K562 (cell line): ENCODE measurements at regions not wholly inside any gene's neighbourhood (a gene's known extent, or its start where the extent isn't known, plus 50 kb on each side); places are given as distances from the start of the nearest gene placed in this dataset.
A peak's percentile ranks its signal among the peaks of the same experiment; 100 is the strongest.

ENCODE experiments used
- ATAC-seq: fragments of 200-7000 bp; cut with Tn5 transposase; 3 replicates; pipeline ENCODE4 v1.9.1; 2020; ENCODE audit warnings: moderate library complexity
- BruUV-seq: library from RNA; stranded (reverse); fragments of 400-500 nt; replicated peaks from 2 replicates; lab custom pipeline; 2021; lab: Mats Ljungman, UMichigan
- CTCF ChIA-PET: fragments of 300-600 bp; formaldehyde crosslinking; extraction: SDS; loops from one replicate; lab custom pipeline; 2021; ENCODE audit warnings: low intra/inter-chr PET ratio; lab: Yijun Ruan, JAX
- POLR2A ChIA-PET: fragments of 300-600, 350-650 bp; sonication (Branson Sonifier 250); formaldehyde crosslinking; extraction: SDS; loops from one replicate; lab custom pipeline; 2021; ENCODE audit warnings: antibody characterized with exemption, inconsistent platforms; lab: Yijun Ruan, JAX
- DNase-seq, 4 experiments: peaks; one replicate each; pipeline versions ENCODE4 v3.0.0 to v3.0.0-alpha.2; 2011 to 2018; ENCODE audit warnings: low spot score in 3 of 4, mixed read lengths in 3 of 4; ENCODE audit errors: extremely low read depth in 1 of 4
- FAIRE-seq: peaks from 2 replicates; lab custom pipeline; 2011; peaks lifted over from hg19 to GRCh38; lab: Jason Lieb, UNC
- H2AFZ ChIP-seq: 2 replicates; pipeline ENCODE4 v1.6.0; 2011; ENCODE audit warnings: low read depth, low read length, control low read depth, inconsistent platforms
- H3K27ac ChIP-seq: fragments of 200-600 bp; 3 replicates; pipeline ENCODE4 v1.8.0; 2011; ENCODE audit warnings: low read depth, mild to moderate bottlenecking, control low read depth, inconsistent platforms, low read length, moderate library complexity, mixed read lengths; ENCODE audit errors: extremely low read depth
- H3K27me3 ChIP-seq, 2 experiments: fragments of 300-600 bp in 1 of 2; 2 replicates in 1 of 2; 3 replicates in 1 of 2; pipeline versions ENCODE4 v1.6.0 to v1.8.0; 2011; ENCODE audit warnings: inconsistent platforms in 2 of 2, low read length in 2 of 2, mild to moderate bottlenecking in 1 of 2, mixed read lengths in 1 of 2, moderate library complexity in 1 of 2; ENCODE audit not compliant: control insufficient read depth in 2 of 2, insufficient read depth in 2 of 2
- H3K36me3 ChIP-seq: fragments of 300-600 bp; 3 replicates; pipeline ENCODE4 v1.8.0; 2011; ENCODE audit warnings: mild to moderate bottlenecking, low read length, inconsistent platforms; ENCODE audit not compliant: control insufficient read depth, insufficient read depth
- H3K4me1 ChIP-seq, 2 experiments: fragments of 200-600 bp in 1 of 2; replicated peaks in 1 of 2; 2 replicates in 1 of 2; 3 replicates in 1 of 2; pipeline versions ENCODE4 v1.5.1 to v1.8.0; 2011; ENCODE audit warnings: inconsistent platforms in 2 of 2, low read length in 2 of 2, mild to moderate bottlenecking in 1 of 2, mixed read lengths in 1 of 2, moderate library complexity in 1 of 2; ENCODE audit not compliant: control insufficient read depth in 2 of 2, insufficient read depth in 2 of 2
- H3K4me2 ChIP-seq: 2 replicates; pipeline ENCODE4 v1.6.1; 2011; ENCODE audit warnings: low read length, control low read depth, inconsistent platforms, mixed read lengths; ENCODE audit not compliant: insufficient read depth
- H3K4me3 ChIP-seq: fragments of 200-600 bp; sonication (generic), shearing (Covaris generic); 2 replicates; pipeline ENCODE4 v1.5.1; 2016; ENCODE audit warnings: control low read depth, inconsistent platforms
- H3K79me2 ChIP-seq: fragments of 200-600 bp; 3 replicates; pipeline ENCODE4 v1.8.0; 2011; ENCODE audit warnings: low read length, inconsistent platforms; ENCODE audit not compliant: control insufficient read depth, insufficient read depth
- H3K9ac ChIP-seq, 2 experiments: 2 replicates each; pipeline versions ENCODE4 v1.6.0 to v1.6.1; 2011; ENCODE audit warnings: low read depth in 2 of 2, low read length in 2 of 2, control low read depth in 1 of 2, inconsistent platforms in 1 of 2, mild to moderate bottlenecking in 1 of 2, mixed read lengths in 1 of 2; ENCODE audit not compliant: insufficient read depth in 1 of 2
- H3K9me1 ChIP-seq: one replicate; pipeline ENCODE4 v1.6.0; 2011; ENCODE audit warnings: inconsistent platforms, mild to moderate bottlenecking, low read length, moderate library complexity; ENCODE audit not compliant: control insufficient read depth, insufficient read depth
- H3K9me3 ChIP-seq: replicated peaks from 2 replicates; pipeline ENCODE4 v1.5.1; 2011; ENCODE audit warnings: low read depth, low read length, inconsistent platforms; ENCODE audit not compliant: control insufficient read depth, insufficient read depth
- H4K20me1 ChIP-seq: replicated peaks from 2 replicates; pipeline ENCODE4 v1.6.1; 2011; ENCODE audit warnings: low read length, inconsistent platforms, mixed read lengths; ENCODE audit not compliant: control insufficient read depth, insufficient read depth
- ARNT ChIP-seq, 2 experiments: fragments of 450-650 bp; IDR thresholded peaks; 2 replicates each; pipeline ENCODE4 v1.6.1; 2016; ENCODE audit warnings: mild to moderate bottlenecking in 1 of 2
- CC2D1A ChIP-seq: fragments of 450-650 bp; IDR thresholded peaks from 2 replicates; pipeline ENCODE4 v1.6.1; 2017; ENCODE audit warnings: mild to moderate bottlenecking
- CHD7 ChIP-seq: fragments of 200-600 bp; sonication (generic); IDR thresholded peaks from one replicate; pipeline ENCODE4 v1.6.1; 2012; ENCODE audit warnings: mild to moderate bottlenecking, low read depth, low read length, inconsistent platforms
- ELF2 ChIP-seq: fragments of 250-450 bp; sonication (Bioruptor Pico); IDR thresholded peaks from 2 replicates; pipeline ENCODE4 v1.5.0; 2021; ENCODE audit warnings: mild to moderate bottlenecking
- MEF2A ChIP-seq: IDR thresholded peaks from 2 replicates; pipeline ENCODE4 v1.6.1; 2011; ENCODE audit warnings: low read depth, mild to moderate bottlenecking, low read length, moderate library complexity; ENCODE audit not compliant: control insufficient read depth
- NRF1 ChIP-seq, 2 experiments: fragments of 450-650 bp; IDR thresholded peaks in 1 of 2; conservative IDR thresholded peaks in 1 of 2; 2 replicates each; pipeline ENCODE4 v1.6.1; 2014; ENCODE audit warnings: mild to moderate bottlenecking in 2 of 2
- SRSF1 ChIP-seq: fragments of 200-400 bp; formaldehyde crosslinking; IDR thresholded peaks from 2 replicates; pipeline ENCODE4 v1.6.1; 2017; ENCODE audit warnings: mild to moderate bottlenecking, low read depth, low read length, moderate library complexity
- SRSF7 ChIP-seq: fragments of 200-400 bp; formaldehyde crosslinking; optimal IDR thresholded peaks from 2 replicates; pipeline ENCODE3; 2017; ENCODE audit warnings: mild to moderate bottlenecking, low read depth, low read length
- TRIM24 ChIP-seq, 2 experiments: fragments of 450-650 bp; IDR thresholded peaks; 2 replicates each; pipeline ENCODE4 v1.6.1; 2016
- YBX1 ChIP-seq: fragments of 450-650 bp; IDR thresholded peaks from 2 replicates; pipeline ENCODE4 v1.7.1; 2016; ENCODE audit warnings: mild to moderate bottlenecking
- ZBTB12 ChIP-seq: fragments of 250-450 bp; sonication (Bioruptor Pico); IDR thresholded peaks from 2 replicates; pipeline ENCODE4 v1.4.0; 2020
- ZNF75A ChIP-seq: fragments of 450-650 bp; formaldehyde crosslinking; IDR thresholded peaks from 2 replicates; pipeline ENCODE4 v1.4.0; 2020; ENCODE audit warnings: mild to moderate bottlenecking
- WGBS: fragments of 100-300 bp; shearing (Covaris generic); methylation state at CpG from one replicate; pipeline ENCODE4 v1.1.6; 2016; ENCODE audit warnings: low coverage, mixed read lengths; ENCODE audit not compliant: insufficient coverage; ENCODE audit errors: missing lambda C conversion rate; 5-methylcytosine and 5-hydroxymethylcytosine counted together
- in situ Hi-C: fragments of 300-500 bp; cut with MboI; formaldehyde crosslinking; loops from 4 replicates; pipeline ENCODE4 v1.15.0; 2018; ENCODE audit warnings: inconsistent platforms, mixed read lengths
- intact Hi-C: fragments of 100-400 bp; cut with micrococcal nuclease; formaldehyde crosslinking; loops from 2 replicates; pipeline ENCODE4 v1.14.2; 2022

- TF ChIP-seq SRSF7 (no peak), CC2D1A (no peak), ELF2 (CRISPR knock-in tag) (no peak)
These were observed 2224.0 kb upstream of the AGA start (continued) for GRCh38 chr4:179666226-179666625.

GRCh38 chr4:179671609-179672008, 2229.4 kb upstream of the AGA start:
- H3K4me3 ChIP-seq, result no peak overlapping the region
- no peaks in the 10 kb centered on the region for H3K9me1 ChIP-seq
- FAIRE-seq (no peak), ATAC-seq (no peak), DNase-seq (no peak)
- 0% methylated on average over 2 of the region's 2 CpGs for WGBS
- no peaks in the 10 kb centered on the region for H3K79me2 ChIP-seq
- intact Hi-C loops, result no loop called here
- H3K4me1 ChIP-seq, result no peaks in the 10 kb centered on the region
- no peak overlapping the region for H3K27ac ChIP-seq
- no peaks in the 10 kb centered on the region for H3K9me3 ChIP-seq
- in situ Hi-C loops, result no loop called here
- H3K27me3 ChIP-seq, result no peaks in the 10 kb centered on the region
- no peak overlapping the region for H3K9ac ChIP-seq
- no peak overlapping the region for H2AFZ ChIP-seq
- H3K36me3 ChIP-seq, result no peaks in the 10 kb centered on the region
- BruUV-seq, result no TSS peak
- H4K20me1 ChIP-seq, result no peaks in the 10 kb centered on the region
- CTCF ChIA-PET, result no interaction called here
- H3K4me2 ChIP-seq, result no peak overlapping the region
- POLR2A ChIA-PET, result no interaction called here
- TF ChIP-seq ARNT (IDR thresholded peaks at IDR 0.05) (no peak), YBX1 (no peak), MEF2A (peak; percentile 60; the same call in 1 of the 2 replicates), ZBTB12 (CRISPR knock-in tag) (no peak), ZNF75A (CRISPR knock-in tag) (no peak), TRIM24 (IDR thresholded peaks at IDR 0.05) (no peak), NRF1 (conservative IDR thresholded peaks at IDR 0.05 in 1 of 2, IDR thresholded peaks at IDR 0.05 in 1 of 2) (no peak), CHD7 (peak; percentile 90), SRSF1 (no peak)
